PFSK-1 (cell line): ENCODE measurements at regions not wholly inside any gene's neighbourhood (a gene's known extent, or its start where the extent isn't known, plus 50 kb on each side); places are given as distances from the start of the nearest gene placed in this dataset.

Source experiments
- POLR2AphosphoS5 ChIP-seq: IDR thresholded peaks from 2 replicates; pipeline ENCODE4 v1.6.1; 2012; ENCODE audit warnings: low read depth, mild to moderate bottlenecking, control low read depth, low read length, moderate library complexity
- TAF1 ChIP-seq: IDR thresholded peaks from 2 replicates; pipeline ENCODE4 v1.6.1; 2012; ENCODE audit warnings: low read length, control low read depth, borderline replicate concordance; ENCODE audit not compliant: insufficient read depth

DNA sequence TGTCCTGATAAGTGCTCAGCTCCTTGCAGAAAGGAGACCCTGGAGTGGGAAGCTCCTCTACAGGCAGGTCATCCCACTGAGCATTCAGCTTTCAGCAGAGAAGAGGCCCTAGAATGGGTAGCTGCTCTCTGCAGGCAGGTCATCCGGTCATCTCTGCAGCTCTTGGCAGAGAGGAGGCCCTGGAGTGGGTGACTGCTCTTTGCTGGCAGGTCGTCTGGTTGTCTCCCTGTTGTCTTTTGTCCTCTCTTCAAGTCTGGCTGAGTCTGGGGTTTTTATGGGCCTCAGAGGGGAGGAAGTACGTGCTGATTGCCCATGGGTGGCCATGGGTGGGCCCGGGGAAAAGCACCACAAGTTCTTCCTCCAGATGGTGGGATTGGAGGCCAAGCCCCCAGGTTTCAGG lies 250.3 kb upstream of the EDNRB start:
- TF ChIP-seq POLR2AphosphoS5: no peak
- TF ChIP-seq TAF1: no peak
